Erythroblast (primary cell): ENCODE measurements at regions not wholly inside any gene's neighbourhood (a gene's known extent, or its start where the extent isn't known, plus 50 kb on each side); places are given as distances from the start of the nearest gene placed in this dataset.

ENCODE experiments used
- DNase-seq, 2 experiments: peaks; one replicate each; lab custom pipeline; 2025; lab: John Stamatoyannopoulos, UW
- GATA1 ChIP-seq: IDR thresholded peaks from 2 replicates; pipeline ENCODE4 v1.6.1; 2011; ENCODE audit warnings: low read depth, mild to moderate bottlenecking, control low read depth, low read length, moderate library complexity
- POLR2A ChIP-seq: IDR thresholded peaks from 2 replicates; pipeline ENCODE4 v1.6.1; 2011; ENCODE audit warnings: mild to moderate bottlenecking, low read length

- TF ChIP-seq GATA1 = no peak
- TF ChIP-seq POLR2A = no peak
- DNase-seq = no peak
Observed at GRCh38 chr2:183614799-183615435, 490.7 kb downstream of the NUP35 start.

GRCh38 chr2:183623227-183623626, 499.0 kb downstream of the NUP35 start:
- no peak for TF ChIP-seq POLR2A
- TF ChIP-seq GATA1 = no peak
- no peak for DNase-seq

DNA sequence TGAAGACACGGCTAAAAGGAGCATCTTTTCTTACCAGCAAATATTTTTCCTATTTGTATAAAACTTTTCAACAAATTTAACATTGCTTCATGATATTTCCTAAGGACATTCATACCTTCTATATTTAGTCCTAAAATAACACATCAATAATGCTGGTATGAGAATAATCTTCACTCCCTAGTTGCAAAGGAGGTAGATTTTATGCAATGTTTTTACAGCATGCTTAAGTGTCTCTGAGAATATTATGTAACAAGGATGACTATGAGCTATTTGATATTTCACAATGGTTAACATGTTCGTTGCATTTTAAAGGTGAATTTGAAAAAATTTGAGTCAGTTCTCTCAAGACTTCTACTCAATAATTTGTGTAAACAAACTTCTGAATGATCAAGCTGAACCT, 506.7 kb downstream of the NUP35 start:
- DNase-seq = no peak
- TF ChIP-seq GATA1 (no peak), POLR2A (no peak)

DNA sequence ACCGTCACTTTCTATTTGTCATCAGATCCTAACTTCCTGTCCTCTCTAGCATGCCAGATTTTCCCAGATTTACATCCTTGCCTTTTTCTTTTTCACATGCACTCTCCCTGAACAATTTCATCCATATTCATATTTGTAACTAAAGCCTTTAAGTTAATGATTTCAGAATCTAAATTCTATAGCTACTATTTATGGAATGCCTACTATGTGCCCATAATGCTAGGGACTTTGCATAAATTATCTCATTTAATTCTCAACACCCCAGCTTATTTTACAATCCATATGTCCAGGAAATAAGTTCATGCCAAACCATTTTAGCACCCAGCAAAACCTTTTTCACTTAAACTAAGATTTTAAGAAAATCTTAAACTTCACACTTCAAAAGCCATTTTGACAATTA, 531.9 kb downstream of the NUP35 start:
- no peak for TF ChIP-seq POLR2A
- no peak for TF ChIP-seq GATA1
- DNase-seq = no peak

- TF ChIP-seq POLR2A (no peak), GATA1 (no peak)
- DNase-seq = no peak
Observed at GRCh38 chr2:183665425-183665824, 541.2 kb downstream of the NUP35 start.

DNA sequence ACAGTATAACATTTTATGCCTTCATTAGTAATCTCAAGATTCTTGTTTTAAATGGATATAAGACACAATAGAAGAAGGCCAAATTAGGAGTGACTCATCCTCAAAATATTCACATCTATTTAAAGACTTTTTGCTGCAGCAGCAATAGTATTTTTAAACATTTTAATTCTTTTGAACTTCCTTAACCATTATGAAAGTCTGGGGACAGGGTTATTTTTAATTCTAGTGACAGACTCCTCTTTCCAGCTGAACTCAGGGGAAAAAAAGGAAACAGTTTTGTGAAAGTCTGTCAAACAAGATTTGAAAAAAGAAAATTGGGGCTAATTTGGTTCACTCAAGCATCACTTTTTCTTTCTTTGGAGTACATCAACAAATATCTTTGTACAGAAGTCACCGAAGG, 541.8 kb downstream of the NUP35 start:
- DNase-seq = no peak
- TF ChIP-seq GATA1 (no peak), POLR2A (no peak)

- no peak for TF ChIP-seq GATA1
- TF ChIP-seq POLR2A = no peak
- no peak for DNase-seq
Observed at GRCh38 chr2:183671233-183671632, 547.0 kb downstream of the NUP35 start.

DNA sequence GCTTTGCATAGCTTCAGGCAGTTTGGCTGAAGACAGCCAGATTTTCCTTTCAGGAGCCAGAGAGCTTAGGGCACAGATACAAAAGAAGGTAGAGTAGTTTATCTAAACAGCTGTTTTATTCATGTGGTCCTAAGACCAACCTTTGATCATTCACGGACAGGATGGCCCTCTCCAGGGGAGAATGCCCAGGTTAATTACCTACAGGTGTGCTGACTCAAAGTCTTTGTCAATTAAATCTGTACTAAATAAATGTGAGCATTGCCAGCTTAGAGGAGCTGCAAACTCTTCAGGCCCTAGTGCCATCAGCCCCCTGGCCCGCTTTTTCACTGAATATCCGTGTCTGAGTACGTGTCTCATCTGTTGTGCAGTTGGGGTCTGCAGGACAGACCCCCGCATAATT, 554.7 kb downstream of the NUP35 start:
- DNase-seq = no peak
- TF ChIP-seq GATA1 = no peak
- TF ChIP-seq POLR2A = no peak

DNA sequence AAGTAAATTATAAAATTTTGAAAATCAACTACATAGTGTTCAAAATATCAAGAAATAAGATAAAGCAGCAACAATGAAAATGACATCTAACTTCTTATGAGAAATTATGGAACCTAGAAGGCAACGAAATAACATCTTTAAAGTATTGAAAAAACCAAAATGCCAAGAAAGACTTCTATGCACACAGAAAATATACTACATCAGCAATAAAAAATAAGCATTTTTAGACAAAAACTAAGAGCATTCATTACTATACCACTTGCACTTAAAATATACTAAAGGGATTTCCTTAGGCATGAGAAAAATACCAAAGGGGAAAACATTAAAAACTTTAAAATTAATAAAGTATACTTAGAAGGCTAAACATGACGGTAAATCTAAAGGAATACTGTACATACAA, 556.3 kb downstream of the NUP35 start:
- DNase-seq = no peak
- no peak for TF ChIP-seq POLR2A
- no peak for TF ChIP-seq GATA1

DNA sequence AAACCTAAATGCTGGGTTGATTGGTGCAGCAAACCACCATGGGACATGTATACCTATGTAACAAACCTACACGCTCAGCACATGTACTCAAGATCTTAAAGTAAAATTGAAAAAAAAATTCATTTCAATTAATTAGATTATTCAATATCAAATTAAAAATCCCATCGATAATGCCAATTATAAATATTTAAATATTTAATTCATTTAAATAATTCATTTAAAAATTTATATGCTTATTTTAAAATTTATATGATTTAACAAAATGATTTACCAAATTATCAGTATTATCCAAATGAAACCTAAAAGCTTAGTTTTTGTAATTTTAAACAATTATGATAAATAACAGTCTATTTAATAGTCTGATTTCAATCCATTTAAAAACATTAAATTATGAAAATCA, 560.4 kb downstream of the NUP35 start:
- no peak for DNase-seq
- TF ChIP-seq GATA1 (no peak), POLR2A (no peak)

GRCh38 chr2:183696028-183696427, 571.8 kb downstream of the NUP35 start:
- DNase-seq = no peak
- no peak for TF ChIP-seq POLR2A
- no peak for TF ChIP-seq GATA1

GRCh38 chr2:183709829-183710228, 585.6 kb downstream of the NUP35 start:
- TF ChIP-seq POLR2A (no peak), GATA1 (no peak)
- DNase-seq = no peak

DNA sequence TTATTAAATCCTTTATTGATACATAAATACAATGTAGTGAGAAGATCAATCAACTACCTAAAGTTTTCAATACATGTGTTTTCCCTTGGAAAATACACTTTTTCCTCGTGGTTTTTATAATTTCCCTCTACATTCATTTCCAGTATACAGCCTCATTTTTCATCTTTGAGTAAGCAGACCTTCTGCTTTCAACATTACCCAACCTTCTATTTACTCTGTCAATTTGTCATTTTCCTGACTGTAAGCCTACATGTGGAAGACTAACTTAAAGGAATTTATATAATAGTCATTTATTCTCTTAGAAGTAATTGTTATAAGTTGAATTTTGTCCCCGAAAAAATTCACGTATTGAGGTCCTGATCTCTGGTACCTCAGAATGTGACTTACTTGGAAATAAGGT, 594.0 kb downstream of the NUP35 start:
- no peak for DNase-seq
- no peak for TF ChIP-seq POLR2A

GRCh38 chr2:183723278-183723677, 599.0 kb downstream of the NUP35 start:
- TF ChIP-seq GATA1 (no peak), POLR2A (no peak)
- no peak for DNase-seq

- no peak for DNase-seq
- TF ChIP-seq GATA1 (no peak), POLR2A (no peak)
Observed at GRCh38 chr2:183729380-183729779, 605.1 kb downstream of the NUP35 start.

DNA sequence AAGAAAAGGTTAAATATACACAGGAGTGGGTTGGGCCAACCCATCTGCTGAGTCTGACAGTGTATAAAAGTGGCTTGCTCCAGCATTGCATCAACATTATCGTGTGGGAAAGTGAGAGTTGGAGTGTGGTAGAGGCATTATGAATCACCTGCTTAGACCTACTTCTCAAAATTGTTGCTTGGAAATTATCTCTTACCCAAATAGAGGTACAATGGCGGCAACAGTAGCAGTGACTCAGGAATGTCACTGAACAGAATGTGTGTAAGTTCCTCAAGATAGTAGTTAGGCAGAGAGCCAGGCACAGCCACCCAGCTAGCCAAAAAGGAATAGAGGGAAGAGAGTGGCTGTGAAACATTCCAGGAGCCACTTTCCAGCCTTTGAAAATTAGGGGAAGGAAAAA, 616.0 kb downstream of the NUP35 start:
- no peak for DNase-seq
- TF ChIP-seq GATA1 (no peak), POLR2A (no peak)
